Hepatocyte (in vitro differentiated cells): ENCODE measurements at regions not wholly inside any gene's neighbourhood (a gene's known extent, or its start where the extent isn't known, plus 50 kb on each side); places are given as distances from the start of the nearest gene placed in this dataset.

Experiments
- CTCF ChIP-seq: fragments of 200-600 bp; sonication (generic); IDR thresholded peaks from 2 replicates; pipeline ENCODE4 v1.5.1; 2016; ENCODE audit warnings: antibody characterized with exemption, mild to moderate bottlenecking; ENCODE audit not compliant: poor library complexity
- EZH2 ChIP-seq: fragments of 200-600 bp; sonication (generic); IDR thresholded peaks from 2 replicates; pipeline ENCODE4 v1.6.1; 2016; ENCODE audit warnings: antibody characterized with exemption, mild to moderate bottlenecking, borderline replicate concordance

GRCh38 chr9:88312517-88313103 is 75.6 kb upstream of the SPIN1 start:
- TF ChIP-seq CTCF (no peak), EZH2 (no peak)
